Tibial nerve (tissue), 4 donors: ENCODE measurements at regions not wholly inside any gene's neighbourhood (a gene's known extent, or its start where the extent isn't known, plus 50 kb on each side); places are given as distances from the start of the nearest gene placed in this dataset.

Experiments
- CTCF ChIP-seq, 5 experiments: fragments of 200-600 bp in 3 of 5; fragments of 450-650 bp in 2 of 5; sonication (generic) in 3 of 5; IDR thresholded peaks; one replicate each; pipeline ENCODE4 v1.5.1; 2016 to 2019; ENCODE audit warnings: antibody characterized with exemption in 5 of 5, mild to moderate bottlenecking in 3 of 5, moderate library complexity in 2 of 5
- EP300 ChIP-seq, 2 donors: sonication (generic); formaldehyde crosslinking; IDR thresholded peaks; one replicate each; pipeline ENCODE4 v1.6.1; 2017; ENCODE audit warnings: antibody characterized with exemption in 2 of 2, mild to moderate bottlenecking in 1 of 2
- POLR2A ChIP-seq, 2 donors: fragments of 450-650 bp; IDR thresholded peaks; one replicate each; pipeline ENCODE4 v1.6.1; 2017; ENCODE audit warnings: antibody characterized with exemption in 2 of 2, mild to moderate bottlenecking in 2 of 2, moderate library complexity in 2 of 2

GRCh38 chr5:91472631-91473030 is 89.5 kb upstream of the ARRDC3 start:
- TF ChIP-seq CTCF (IDR thresholded peaks at IDR 0.05) = no peak
- TF ChIP-seq POLR2A (IDR thresholded peaks at IDR 0.05) = no peak
- no peak for TF ChIP-seq EP300 (IDR thresholded peaks at IDR 0.05)
